G401 (cell line): ENCODE measurements at regions not wholly inside any gene's neighbourhood (a gene's known extent, or its start where the extent isn't known, plus 50 kb on each side); places are given as distances from the start of the nearest gene placed in this dataset.
A peak's percentile ranks its signal among the peaks of the same experiment; 100 is the strongest.
"Not testable (repeated sequence)": the region's sequence is repeated elsewhere in the genome, so short reads cannot be mapped to it uniquely, and the experiment has no call there.

ENCODE experiments used
- DNase-seq: peaks from one replicate; pipeline ENCODE4 v3.0.0-alpha.2; 2015; ENCODE audit warnings: low spot score
- in situ Hi-C: cut with HindIII; loops from 2 replicates; pipeline ENCODE4 v1.10.0; 2016; ENCODE audit warnings: low sequenced_read_pairs, mixed read lengths

GRCh38 chr13:59422646-59423045 lies 741.1 kb downstream of the DIAPH3 start:
- in situ Hi-C loops: no loop called here
- DNase-seq: no peak

GRCh38 chr13:59423708-59424340 lies 739.9 kb downstream of the DIAPH3 start:
- in situ Hi-C loops: no loop called here
- no peak for DNase-seq

GRCh38 chr13:59424661-59425060 lies 739.1 kb downstream of the DIAPH3 start:
- in situ Hi-C loops: no loop called here
- no peak for DNase-seq

- DNase-seq: no peak
- in situ Hi-C loops: no loop called here
Measured at GRCh38 chr13:59425211-59425741, 738.5 kb downstream of the DIAPH3 start.

- DNase-seq: no peak
- in situ Hi-C loops: no loop called here
Measured at GRCh38 chr13:59435024-59435423, 728.7 kb downstream of the DIAPH3 start.

GRCh38 chr13:59437544-59438301 lies 726.0 kb downstream of the DIAPH3 start:
- in situ Hi-C loops: no loop called here

GRCh38 chr13:59439776-59440428 lies 723.8 kb downstream of the DIAPH3 start:
- in situ Hi-C loops: no loop called here
- no peak for DNase-seq

More at GRCh38 chr13:59437544-59438301, 726.0 kb downstream of the DIAPH3 start:
- DNase-seq: no peak

- DNase-seq, in situ Hi-C loops: not testable (repeated sequence)
Measured at GRCh38 chr13:59441068-59441467, 722.7 kb downstream of the DIAPH3 start.

- in situ Hi-C loops: no loop called here
- DNase-seq: no peak
Measured at GRCh38 chr13:59441596-59442280, 722.0 kb downstream of the DIAPH3 start.

- DNase-seq: no peak
- in situ Hi-C loops: no loop called here
Measured at GRCh38 chr13:59442461-59442860, 721.3 kb downstream of the DIAPH3 start.

- in situ Hi-C loops: no loop called here
- no peak for DNase-seq
Measured at GRCh38 chr13:59442944-59443486, 720.7 kb downstream of the DIAPH3 start.

GRCh38 chr13:59444210-59444857 lies 719.4 kb downstream of the DIAPH3 start:
- in situ Hi-C loops: no loop called here
- no peak for DNase-seq

- in situ Hi-C loops: no loop called here
- DNase-seq: no peak
Measured at GRCh38 chr13:59445812-59446211, 717.9 kb downstream of the DIAPH3 start.

GRCh38 chr13:59446391-59446790 lies 717.3 kb downstream of the DIAPH3 start:
- no peak for DNase-seq
- in situ Hi-C loops: no loop called here

- no peak for DNase-seq
Measured at GRCh38 chr13:59447031-59447430, 716.7 kb downstream of the DIAPH3 start.

GRCh38 chr13:59447846-59448620 lies 715.7 kb downstream of the DIAPH3 start:
- in situ Hi-C loops: no loop called here
- no peak for DNase-seq

More at GRCh38 chr13:59447031-59447430, 716.7 kb downstream of the DIAPH3 start:
- in situ Hi-C loops: no loop called here

GRCh38 chr13:59449750-59450149 lies 714.0 kb downstream of the DIAPH3 start:
- in situ Hi-C loops: no loop called here
- no peak for DNase-seq

- DNase-seq: peak; percentile 21
- in situ Hi-C loops: no loop called here
Measured at GRCh38 chr13:59450229-59450628, 713.5 kb downstream of the DIAPH3 start.
